RCC 7860 (cell line): ENCODE measurements at regions not wholly inside any gene's neighbourhood (a gene's known extent, or its start where the extent isn't known, plus 50 kb on each side); places are given as distances from the start of the nearest gene placed in this dataset.

Experiments
- DNase-seq: peaks from one replicate; pipeline ENCODE4 v3.0.0-alpha.2; 2015; ENCODE audit warnings: low spot score
- FAIRE-seq: peaks from 2 replicates; lab custom pipeline; 2012; peaks lifted over from hg19 to GRCh38; lab: Jason Lieb, UNC

DNA sequence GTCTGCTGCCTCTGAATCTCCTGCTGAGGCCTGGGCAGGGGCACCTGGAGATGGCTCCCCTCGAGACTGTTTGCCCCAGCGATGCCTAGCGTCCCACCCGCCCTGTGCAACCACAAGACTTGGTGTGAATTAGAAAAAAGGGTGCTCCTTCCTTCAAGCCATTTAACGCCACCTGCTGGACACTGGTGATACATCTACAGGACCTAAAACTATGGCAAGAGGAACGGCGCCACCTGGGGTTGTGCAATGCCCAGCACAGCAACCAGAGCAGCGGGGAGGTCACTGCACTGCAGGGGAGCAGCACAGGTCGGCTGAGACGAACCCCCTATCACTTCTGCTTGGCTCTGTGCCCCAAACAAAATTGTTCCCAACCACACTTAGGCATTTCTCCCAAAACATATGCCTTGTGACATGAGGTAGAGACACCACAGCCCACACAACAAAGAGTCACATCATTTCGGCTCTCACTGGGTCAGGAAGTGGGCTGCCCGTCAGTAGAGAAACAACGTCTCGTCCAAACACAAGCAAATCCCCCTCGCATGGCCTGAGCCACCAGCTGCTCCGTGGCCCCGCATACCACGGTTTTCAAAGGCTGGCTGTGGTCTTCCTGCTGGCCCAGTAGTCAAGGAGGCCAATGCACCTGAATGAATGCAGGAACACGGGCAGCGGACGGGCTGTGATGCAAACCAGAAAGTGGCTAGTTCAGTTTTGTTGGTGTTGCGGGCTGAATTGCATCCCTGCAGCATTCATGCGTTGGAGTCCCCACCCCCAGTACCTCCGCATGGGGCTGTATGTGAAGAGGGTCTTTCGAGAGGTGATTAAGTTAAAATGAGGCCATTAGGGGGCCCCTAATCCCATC lies 171.9 kb downstream of the SHANK2 start:
- FAIRE-seq (no peak), DNase-seq (peak; percentile 20)

DNA sequence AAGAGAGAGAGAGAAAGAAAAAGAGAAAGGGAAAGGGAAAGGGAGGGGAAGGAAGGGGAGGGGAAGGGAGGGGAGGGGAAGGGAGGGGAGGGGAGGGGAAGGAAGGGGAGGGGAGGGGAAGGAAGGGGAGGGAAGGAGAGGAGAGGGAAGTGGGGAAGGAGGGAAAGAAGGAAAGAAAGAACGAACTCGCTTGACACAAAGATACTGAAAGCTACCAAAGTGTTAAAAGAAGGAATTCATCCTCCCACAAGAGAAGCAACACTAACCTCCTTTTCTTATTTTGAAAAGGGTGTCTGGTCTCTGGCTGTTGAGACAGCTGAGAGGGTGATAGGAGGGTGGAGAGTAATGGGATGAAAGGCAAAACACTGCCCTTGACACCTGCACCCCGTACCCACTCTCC lies 172.6 kb downstream of the SHANK2 start:
- FAIRE-seq (no peak), DNase-seq (no peak)

DNA sequence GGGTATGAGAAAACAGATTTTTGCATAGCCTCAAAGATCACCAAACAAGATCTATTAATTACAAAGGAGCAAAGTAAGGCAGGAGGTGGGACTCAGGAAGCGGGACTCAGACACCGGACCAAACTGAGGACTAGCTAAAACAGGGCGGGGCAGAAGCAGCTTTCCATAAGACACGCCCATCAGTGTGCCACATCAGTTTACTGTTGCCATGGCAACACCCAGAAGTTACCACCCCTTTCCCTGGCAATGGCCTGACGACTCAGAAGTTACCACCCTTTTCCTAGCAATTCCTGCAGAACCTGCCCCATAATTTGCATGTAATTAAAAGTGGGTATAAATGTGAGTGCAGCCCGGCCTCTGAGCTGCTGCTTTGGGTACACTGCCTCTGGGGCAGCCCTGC lies 173.9 kb downstream of the SHANK2 start:
- peak; percentile 10 for DNase-seq
- FAIRE-seq, result no peak

DNA sequence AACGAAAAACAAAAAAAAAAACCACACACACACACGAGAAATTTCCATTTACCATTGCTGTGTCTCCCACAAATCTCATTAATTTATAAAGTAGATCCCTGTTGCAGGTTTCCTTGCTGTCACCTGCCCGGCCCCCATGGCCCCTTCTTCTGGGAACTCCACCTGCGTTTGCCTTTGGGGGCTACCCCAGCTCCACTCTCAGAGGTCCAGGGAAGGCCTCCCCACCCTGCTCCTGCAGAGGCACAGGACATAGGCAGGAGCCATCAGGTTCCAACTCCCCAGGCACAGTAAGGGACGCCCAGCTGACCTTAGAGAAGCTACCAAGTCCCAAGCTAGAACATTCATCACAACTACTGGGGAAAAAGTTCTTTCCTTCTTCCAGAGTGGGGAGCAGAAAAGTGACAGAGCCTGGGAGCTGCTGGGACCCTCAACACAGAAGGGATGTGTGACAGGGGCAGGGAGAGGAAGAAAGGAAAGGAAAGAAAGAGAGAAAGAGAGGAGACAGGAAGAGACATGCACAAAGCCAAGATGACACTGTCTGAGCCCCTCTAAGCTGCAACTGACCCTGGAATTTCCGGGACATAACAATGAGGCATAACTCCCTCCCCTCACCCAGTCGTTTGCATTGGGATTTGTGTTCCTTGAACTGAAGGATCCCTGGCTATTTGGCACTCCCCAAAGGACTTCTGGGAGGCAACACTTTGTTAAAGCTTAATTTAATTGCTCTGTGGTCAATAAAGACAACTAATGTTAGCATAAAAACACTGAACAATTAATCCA lies 175.7 kb downstream of the SHANK2 start:
- no peak for DNase-seq

DNA sequence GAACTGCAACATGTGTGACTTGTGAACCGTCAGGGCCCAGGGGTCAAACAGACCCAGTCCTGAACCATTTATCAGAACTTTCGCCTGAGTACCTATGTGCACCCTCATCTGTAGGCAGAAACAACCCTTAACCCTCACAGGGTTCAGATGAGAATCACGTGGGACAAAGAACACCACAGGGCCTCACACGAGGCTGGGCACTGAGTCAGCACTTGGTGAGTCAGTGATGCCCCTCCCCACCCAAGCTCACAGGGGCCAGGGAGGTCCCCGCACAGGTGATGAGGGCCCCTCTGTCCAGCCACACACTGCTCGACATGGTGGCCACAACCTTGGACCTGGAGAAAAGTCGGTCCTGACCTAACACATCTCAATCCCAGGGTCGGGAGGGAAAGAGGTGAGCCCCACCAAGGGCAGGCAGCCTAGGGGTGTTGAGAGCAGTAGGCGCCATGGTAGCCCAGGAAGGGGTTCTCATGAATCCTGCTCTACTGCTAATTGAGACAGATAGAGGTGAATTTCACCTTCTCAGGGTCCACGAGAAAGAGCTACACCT lies 176.4 kb downstream of the SHANK2 start:
- DNase-seq, result no peak
- FAIRE-seq, result no peak

More for the DNA sequence above, 175.7 kb downstream of the SHANK2 start:
- no peak for FAIRE-seq

DNA sequence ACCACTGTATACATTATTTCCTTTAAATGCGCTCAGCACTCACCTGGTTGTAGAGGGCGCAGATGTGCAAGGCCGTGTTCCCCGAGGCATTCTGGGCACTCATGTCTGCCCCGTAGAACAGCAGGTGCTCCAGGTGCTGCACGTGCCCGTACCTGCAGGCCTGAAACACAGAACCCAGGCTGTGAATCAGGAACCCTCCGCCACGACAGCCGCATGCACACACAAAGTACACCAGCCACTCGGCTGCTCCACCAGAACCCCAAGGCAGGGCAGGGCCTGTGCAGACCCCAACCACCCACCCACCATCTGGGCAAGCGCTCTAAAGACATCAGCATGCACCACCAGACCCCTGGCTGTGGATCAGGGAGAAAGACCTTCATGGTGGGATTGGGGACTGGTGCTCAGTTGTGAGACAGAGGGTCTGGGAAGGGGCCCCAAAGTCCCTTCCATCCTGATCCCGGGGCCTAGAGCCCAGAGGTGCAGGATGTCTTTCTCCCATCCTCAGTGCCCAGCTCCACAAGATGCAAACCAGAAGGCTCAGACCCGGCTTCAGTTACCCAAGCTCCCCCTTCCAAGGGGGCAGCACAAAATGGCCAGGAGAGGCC lies 177.2 kb downstream of the SHANK2 start:
- no peak for DNase-seq
- FAIRE-seq, result no peak

DNA sequence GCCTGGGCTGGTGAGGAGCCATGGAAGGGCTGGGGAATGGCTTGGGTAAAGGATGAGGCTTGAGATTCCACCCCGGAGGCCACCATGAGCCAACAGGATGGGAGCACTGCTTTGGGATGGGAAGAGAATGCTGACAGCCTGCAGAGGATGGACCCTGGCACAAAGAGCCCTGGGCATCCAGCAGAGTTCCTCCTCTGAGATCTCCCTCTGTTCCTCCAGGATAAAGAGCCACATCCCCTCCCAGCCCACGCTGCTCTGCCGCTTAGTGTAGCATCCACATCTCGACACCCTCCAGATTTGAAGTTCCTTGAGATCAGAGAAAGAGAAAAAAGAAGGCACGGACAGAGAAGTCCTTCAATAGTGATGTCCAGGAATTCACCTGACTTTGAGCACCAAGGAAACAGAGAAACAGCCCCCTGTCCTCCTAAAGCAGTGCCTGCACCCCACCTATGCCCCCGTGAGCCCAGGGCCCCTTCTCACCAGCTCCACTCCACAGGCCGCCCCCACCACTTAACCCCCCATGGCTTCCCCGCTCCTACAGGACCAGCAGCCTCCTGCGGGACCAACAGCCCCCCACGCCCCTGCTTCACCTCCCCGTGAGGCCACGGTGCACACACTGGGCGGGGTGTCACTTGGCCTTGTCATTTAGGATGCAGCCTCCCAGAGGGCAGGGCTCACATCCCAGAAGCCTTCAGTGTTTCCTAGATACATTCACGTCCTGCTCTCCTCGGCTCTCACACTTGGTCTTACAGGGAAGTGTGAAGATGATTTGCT lies 180.5 kb downstream of the SHANK2 start:
- FAIRE-seq (no peak), DNase-seq (no peak)

DNA sequence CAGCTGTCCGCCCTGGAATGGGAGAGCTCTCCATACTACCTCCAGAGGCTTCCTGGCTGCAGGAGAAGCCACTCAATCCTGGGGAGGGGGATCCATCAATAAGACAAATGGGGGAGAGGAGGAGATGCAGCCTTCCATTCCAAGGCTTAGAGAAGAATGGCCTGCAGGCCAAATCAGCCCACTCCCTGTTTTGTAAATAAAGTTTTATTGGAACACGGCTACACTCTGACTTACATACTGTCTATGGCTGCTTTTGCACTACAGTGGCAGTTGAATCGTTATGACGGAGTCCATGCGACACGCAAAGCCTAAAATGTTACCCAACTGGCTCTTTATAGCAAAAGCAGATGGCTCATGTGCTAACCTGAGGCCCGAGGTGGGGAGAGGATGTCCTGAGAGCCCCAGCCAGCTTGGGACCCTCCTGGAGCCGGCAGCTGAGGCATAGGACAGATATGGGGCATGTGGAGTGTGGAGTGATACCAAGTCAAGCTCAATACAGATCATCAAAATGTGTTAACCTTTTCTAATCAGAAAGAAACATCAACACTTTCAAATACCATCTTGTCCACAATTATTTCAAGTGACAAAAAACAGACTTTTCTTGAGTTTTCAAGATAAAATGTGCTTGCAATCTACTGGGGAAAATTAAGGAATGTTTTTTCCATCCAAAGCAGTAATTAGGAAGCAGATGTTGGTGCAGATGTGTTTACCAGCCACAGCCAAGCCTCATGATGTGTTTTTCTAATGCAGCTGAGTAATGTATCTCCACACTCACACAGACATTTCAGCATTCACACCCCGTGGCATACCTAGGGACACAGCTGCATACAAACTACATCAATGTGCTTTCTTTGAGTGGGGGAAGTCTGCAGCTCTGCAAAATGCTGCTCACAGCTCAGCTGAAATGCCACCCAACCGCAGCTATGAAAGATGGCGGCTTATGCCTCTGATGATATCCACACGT lies 181.6 kb downstream of the SHANK2 start:
- FAIRE-seq, result no peak

DNA sequence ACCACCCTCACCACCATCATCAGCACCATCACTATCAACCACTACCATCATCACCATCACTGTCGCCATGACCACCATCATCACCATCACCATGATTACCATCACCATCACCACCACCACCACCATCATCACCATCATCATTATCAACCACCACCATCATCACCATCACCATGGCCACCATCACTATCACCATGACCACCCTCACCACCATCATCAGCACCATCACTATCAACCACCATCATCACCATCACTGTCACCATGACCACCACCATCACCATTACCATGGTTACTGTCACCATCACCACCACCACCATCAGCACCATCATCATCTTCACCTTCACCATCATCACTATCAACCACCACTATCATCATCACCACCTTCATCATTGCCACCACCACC lies 183.4 kb downstream of the SHANK2 start:
- FAIRE-seq (no peak), DNase-seq (no peak)

More for the DNA sequence above, 181.6 kb downstream of the SHANK2 start:
- DNase-seq, result no peak

DNA sequence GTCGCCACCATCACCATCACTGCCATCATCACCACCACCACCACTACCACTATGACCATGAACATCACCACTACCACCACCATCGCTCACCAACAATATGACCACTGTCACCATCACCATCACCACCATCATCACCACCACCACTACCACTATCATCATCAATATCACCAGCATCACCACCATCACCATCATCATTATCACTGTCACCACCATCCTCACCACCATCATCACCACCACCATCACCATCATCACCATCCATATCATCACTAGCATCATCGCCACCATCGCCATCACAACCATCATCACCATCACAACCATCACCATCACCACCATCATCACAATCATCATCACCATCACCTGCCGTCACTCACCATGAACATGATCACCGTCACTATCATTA lies 184.6 kb downstream of the SHANK2 start:
- DNase-seq (no peak), FAIRE-seq (no peak)

DNA sequence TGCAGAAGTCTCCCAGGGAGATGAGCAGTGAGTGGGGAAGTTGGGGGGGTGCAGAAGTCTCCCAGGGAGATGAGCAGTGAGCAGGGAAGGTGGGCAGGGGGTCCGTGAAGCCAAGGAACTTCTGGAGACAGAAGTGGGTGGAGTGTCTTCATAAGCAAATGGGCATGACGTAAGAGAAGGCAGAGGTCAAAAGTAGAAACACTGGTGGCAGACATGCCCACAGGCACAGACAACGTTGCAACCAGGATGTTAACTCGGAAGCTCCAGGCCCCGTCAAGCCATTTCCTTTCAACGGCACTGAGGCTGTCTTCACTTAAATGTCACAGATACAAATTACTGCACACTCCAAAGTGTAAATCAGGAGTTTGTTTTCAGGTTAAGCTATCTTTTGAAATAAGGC lies 186.1 kb downstream of the SHANK2 start:
- FAIRE-seq (no peak), DNase-seq (no peak)

DNA sequence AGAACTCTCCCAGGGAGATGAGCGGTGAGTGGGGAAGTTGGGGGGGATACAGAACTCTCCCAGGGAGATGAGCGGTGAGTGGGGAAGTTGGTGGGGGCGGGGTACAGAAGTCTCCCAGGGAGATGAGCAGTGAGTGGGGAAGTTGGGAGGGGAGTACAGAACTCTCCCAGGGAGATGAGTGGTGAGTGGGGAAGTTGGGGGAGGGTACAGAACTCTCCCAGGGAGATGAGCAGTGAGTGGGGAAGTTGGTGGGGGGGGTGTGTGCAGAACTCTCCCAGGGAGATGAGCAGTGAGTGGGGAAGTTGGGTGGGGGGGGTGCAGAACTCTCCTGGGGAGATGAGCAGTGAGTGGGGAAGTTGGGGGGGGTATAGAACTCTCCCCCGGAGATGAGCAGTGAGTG lies 186.5 kb downstream of the SHANK2 start:
- no peak for FAIRE-seq
- DNase-seq, result no peak

DNA sequence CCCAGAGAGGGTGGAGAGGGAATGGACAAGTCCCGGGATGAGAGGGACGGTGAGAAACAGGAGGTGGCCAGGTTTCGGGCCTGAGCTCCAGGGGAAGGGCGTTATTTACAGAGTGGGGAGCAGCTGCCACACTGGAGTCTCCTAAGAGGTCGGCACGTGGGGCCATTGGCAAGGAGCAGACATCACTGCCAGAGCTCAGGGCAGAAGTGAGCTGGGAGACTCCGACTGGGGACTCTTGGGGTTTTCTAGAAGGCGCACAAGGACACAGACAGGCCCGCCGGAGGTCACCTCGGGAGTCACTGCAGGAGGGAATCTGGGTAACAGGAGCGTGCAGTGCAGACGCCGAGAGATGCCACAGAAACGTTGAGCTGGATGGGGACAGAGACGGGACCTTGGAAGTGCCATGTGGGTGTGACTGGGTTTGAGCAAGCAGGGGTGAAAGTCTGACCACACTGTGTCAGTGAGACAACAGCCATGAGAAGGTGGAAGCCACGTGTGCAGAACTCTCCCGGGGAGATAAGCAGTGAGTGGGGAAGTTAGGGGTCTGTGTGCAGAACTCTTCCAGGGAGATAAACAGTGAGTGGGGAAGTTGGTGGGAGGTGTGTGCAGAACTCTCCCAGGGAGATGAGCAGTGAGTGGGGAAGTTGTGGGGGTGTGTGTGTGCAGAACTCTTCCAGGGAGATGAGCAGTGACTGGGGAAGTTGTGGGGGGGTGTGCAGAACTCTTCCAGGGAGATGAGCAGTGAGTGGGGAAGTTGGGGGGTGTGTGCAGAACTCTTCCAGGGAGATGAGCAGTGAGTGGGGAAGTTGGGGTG lies 187.5 kb downstream of the SHANK2 start:
- DNase-seq, result no peak
- FAIRE-seq, result no peak

DNA sequence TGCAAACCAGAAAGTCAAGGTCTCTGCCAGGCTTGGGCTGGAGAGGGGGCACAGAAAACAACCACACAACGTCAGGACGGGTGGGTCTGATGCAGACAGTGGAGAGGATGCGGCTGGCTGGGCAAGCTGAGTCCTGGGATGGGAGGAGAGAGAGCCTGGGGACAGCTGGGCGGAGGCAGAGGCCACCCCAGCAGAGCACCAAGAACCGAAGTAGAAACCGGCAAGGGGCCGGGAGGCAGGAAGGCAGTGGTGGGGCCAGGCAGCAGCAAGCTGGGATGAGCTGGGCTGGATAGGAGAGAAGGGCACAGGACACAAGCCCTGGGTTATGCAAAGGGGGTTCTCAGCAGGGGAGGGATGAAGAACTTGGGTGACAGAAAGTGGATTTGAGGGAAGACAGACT lies 188.2 kb downstream of the SHANK2 start:
- DNase-seq (no peak), FAIRE-seq (no peak)

DNA sequence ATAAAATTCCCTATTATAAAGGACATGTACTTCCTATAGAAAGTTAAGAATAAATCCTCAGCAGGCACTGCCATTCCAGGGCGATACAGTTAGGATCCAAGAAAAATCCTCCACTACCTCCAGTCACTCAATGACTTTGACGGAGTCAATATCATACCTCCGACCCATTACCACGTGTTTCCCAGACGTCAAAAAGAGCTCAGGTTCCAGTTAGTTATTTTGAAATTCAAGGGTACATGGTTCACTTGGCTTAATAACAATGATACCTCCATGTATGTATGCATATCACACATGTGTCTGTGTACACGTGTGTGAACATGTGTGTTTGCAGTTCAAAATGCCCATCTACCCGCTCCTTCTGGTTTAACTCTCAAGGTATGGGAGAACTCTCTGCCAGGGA lies 189.2 kb downstream of the SHANK2 start:
- FAIRE-seq (no peak), DNase-seq (no peak)

DNA sequence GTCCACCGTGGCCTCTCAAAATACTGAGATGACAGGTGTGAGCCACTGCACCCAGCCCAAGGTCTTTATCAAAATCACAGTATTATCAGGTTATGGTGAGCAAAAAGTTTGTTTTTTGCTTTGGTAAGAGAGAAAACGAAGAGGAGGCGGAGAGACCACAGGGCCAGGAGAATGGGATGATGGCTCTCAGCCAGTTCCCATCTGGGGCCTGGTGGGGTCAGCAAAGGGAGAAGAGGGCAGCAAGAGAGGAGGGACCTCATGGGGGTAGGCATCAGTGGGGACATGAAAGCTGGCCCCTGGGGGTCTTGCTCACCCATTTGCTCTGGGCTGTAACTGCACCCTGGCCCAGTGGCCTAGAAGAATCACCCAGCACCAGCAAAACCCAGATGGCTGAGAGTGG lies 190.2 kb downstream of the SHANK2 start:
- DNase-seq (no peak), FAIRE-seq (no peak)

DNA sequence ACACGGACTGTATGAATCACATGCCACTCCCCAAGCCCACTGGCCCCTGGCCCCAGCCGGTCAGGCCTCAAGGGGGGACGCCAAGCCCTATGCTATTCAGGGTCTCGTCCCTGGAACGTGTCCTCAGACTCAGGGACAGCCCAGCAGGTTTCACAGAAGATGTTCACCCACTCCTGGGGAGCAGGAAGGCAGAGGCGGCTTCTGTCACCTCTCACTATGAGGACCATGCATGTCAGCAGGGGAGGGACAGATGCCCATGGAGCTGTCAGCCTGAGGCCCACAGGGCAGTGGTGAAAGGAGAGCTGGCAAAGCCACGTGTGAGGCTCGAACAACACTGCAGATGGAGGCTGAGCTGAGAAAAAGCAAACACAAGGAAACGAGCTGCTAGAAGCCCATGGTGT lies 192.0 kb downstream of the SHANK2 start:
- FAIRE-seq (no peak), DNase-seq (no peak)

DNA sequence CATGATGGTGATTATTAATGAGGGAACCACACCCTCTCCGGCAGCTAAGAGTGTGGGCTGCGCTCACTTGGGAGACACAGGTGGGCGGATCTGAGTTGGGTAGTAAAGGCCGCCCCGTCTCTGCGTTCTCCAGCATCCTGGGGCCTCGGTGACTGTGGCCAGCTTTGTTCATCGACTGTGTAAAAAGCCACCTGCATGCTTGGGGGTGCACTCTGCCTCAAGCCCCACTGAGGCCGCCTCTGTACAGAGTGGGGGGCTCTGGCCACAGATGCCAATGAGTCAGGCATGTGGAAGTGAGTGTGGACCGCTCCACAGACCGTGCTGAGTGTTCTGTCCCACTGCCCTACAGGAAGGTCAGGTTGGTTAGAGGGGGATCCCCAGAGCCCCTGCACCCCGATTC lies 192.7 kb downstream of the SHANK2 start:
- FAIRE-seq, result no peak
- no peak for DNase-seq

DNA sequence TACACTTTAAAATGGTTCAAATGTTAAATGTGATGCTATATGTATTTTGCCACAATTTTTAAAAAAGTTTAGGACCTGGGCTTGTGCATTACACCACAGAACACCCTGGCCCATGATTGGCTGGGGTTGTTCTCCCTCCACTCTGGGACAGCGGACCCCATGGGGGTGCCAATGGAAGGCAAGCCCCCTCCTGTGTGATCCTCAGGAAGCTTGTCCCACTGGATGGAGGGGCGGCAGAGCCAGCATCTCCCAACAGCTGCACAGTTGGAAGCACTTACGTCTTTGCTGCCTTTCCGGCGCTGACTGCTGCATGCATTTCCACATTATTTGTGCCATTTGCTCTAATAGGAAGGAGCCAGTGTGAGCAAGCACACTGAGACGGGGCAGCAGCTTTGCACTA lies 196.5 kb downstream of the SHANK2 start:
- no peak for FAIRE-seq
- no peak for DNase-seq
